ENCODE measurements at regions not wholly inside any gene's neighbourhood (a gene's known extent, or its start where the extent isn't known, plus 50 kb on each side); places are given as distances from the start of the nearest gene placed in this dataset.

- H3K4me3 ChIP-seq, result no peak overlapping the region
- no peak overlapping the region for H3K27ac ChIP-seq
- TF ChIP-seq CTCF (IDR thresholded peaks at IDR 0.05), result no peak
- DNase-seq (ENCODE audit: low spot score), result no peak
Measured at GRCh38 chr3:28682121-28682520, 333.5 kb upstream of the AZI2 start.

- DNase-seq (ENCODE audit: low spot score), result no peak
- H3K4me3 ChIP-seq, result no peak overlapping the region
- H3K27ac ChIP-seq, result no peak overlapping the region
- TF ChIP-seq CTCF (IDR thresholded peaks at IDR 0.05), result no peak
Measured at GRCh38 chr3:28690176-28690575, 341.6 kb upstream of the AZI2 start.

- DNase-seq (ENCODE audit: low spot score), result no peak
- Histone ChIP-seq H3K4me3 (no peak overlapping the region), H3K27ac (no peak overlapping the region)
- TF ChIP-seq CTCF (IDR thresholded peaks at IDR 0.05), result no peak
Measured at GRCh38 chr3:28698706-28699105, 350.1 kb upstream of the AZI2 start.

GRCh38 chr3:28699283-28699682 lies 350.7 kb upstream of the AZI2 start:
- Histone ChIP-seq H3K4me3 (no peak overlapping the region), H3K27ac (no peak overlapping the region)
- no peak for DNase-seq (ENCODE audit: low spot score)
- no peak for TF ChIP-seq CTCF (IDR thresholded peaks at IDR 0.05)

GRCh38 chr3:28700728-28701127 lies 352.1 kb upstream of the AZI2 start:
- no peak overlapping the region for H3K27ac ChIP-seq
- no peak overlapping the region for H3K4me3 ChIP-seq
- DNase-seq (ENCODE audit: low spot score), result no peak
- TF ChIP-seq CTCF (IDR thresholded peaks at IDR 0.05), result no peak

- no peak for TF ChIP-seq CTCF (IDR thresholded peaks at IDR 0.05)
- Histone ChIP-seq H3K4me3 (no peak overlapping the region), H3K27ac (no peak overlapping the region)
- no peak for DNase-seq (ENCODE audit: low spot score)
Measured at GRCh38 chr3:28703843-28704242, 355.2 kb upstream of the AZI2 start.

GRCh38 chr3:28711293-28711692 lies 362.7 kb upstream of the AZI2 start:
- DNase-seq (ENCODE audit: low spot score), result no peak
- no peak overlapping the region for H3K4me3 ChIP-seq
- no peak overlapping the region for H3K27ac ChIP-seq
- no peak for TF ChIP-seq CTCF (IDR thresholded peaks at IDR 0.05)

Measured in coronary artery (tissue), 2 donors.